ENCODE measurements at regions not wholly inside any gene's neighbourhood (a gene's known extent, or its start where the extent isn't known, plus 50 kb on each side); places are given as distances from the start of the nearest gene placed in this dataset.

DNA sequence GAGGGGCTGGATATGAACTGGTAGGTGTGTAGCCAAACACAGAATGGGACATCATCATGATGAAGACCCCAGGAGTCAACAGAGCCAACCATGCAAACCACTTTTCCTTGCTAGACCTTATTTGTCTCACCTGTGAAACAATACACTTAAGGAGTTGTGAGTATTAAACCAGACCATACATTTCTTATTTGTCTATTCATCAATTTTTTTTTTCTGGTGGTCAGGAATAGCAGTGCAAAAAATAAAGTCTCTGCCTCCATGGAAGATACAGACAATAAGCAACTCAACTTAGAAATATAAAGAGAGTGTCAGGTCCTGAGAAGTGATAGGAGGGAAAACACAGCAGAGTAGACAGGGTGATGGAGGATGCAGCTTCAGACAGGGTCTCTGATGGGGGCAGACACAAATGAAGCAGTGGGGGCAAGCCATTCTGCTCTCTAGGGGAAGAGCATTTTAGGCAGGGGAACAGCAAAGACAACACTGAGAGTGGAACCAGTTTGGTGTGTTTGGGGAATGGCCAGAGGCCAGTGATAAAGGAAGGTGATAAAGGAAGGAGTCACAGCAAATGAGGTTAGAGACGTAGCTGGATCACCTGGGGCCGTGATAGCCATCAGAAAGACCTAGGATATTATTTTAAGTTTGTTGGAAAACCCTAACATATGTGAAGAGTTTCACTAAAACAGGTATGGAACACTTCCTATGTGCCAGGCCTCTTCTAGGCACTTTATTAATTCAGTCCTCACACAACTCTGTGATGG, 256.2 kb downstream of the MAN2A1 start:
- Histone ChIP-seq H3K27me3 (replicated peaks in 1 of 4; ENCODE audit: control insufficient read depth in 3 of 4, extremely low read depth in 1 of 4, insufficient read depth in 3 of 4, low read length in 3 of 4) (no peaks in the 10 kb centered on the region), H3K36me3 (ENCODE audit: control insufficient read depth in 2 of 4, insufficient read depth in 4 of 4, low read length in 3 of 4) (no peaks in the 10 kb centered on the region), H3K9me3 (ENCODE audit: insufficient read depth in 2 of 2, low read depth in 1 of 2, low read length in 1 of 2) (no peaks in the 10 kb centered on the region), H3K56ac (replicated peaks; ENCODE audit: insufficient read length, low read depth, low read length) (no peak overlapping the region), H4K91ac (replicated peaks; ENCODE audit: insufficient read length, low read length) (no peak overlapping the region), H2AFZ (ENCODE audit: low read length) (no peak overlapping the region), H4K5ac (ENCODE audit: insufficient read length, low read depth, low read length) (no peak overlapping the region), H4K20me1 (replicated peaks in 1 of 2; ENCODE audit: control insufficient read depth in 1 of 2, insufficient read depth in 2 of 2, low read length in 2 of 2) (no peaks in the 10 kb centered on the region), H3K23me2 (ENCODE audit: low read depth, low read length) (no peaks in the 10 kb centered on the region), H3K14ac (ENCODE audit: insufficient read length) (no peak overlapping the region), H3K23ac (ENCODE audit: insufficient read length) (no peak overlapping the region), H3K4ac (replicated peaks; ENCODE audit: insufficient read length, low read depth, low read length) (no peak overlapping the region), H4K8ac (ENCODE audit: extremely low read depth, insufficient read depth, low read length) (no peak overlapping the region), H2BK120ac (replicated peaks; ENCODE audit: low read depth, low read length) (no peak overlapping the region), H3K4me3 (ENCODE audit: extremely low read depth in 1 of 4, insufficient read depth in 2 of 4, low read depth in 3 of 4, low read length in 4 of 4) (no peak overlapping the region), H2AK5ac (ENCODE audit: low read depth, low read length) (no peak overlapping the region), H3K4me1 (replicated peaks in 1 of 4; ENCODE audit: control insufficient read depth in 3 of 4, insufficient read depth in 4 of 4, low read length in 3 of 4) (no peaks in the 10 kb centered on the region), H3K18ac (ENCODE audit: extremely low read depth, low read length) (no peak overlapping the region), H2BK5ac (ENCODE audit: low read depth, low read length) (no peak overlapping the region), H2BK15ac (ENCODE audit: low read length) (no peak overlapping the region), H3K9ac (replicated peaks in 1 of 4; ENCODE audit: extremely low read depth in 1 of 4, low read depth in 3 of 4, low read length in 3 of 4) (no peak overlapping the region), H3K79me2 (ENCODE audit: control insufficient read depth in 1 of 2, insufficient read depth in 2 of 2, low read length in 2 of 2) (no peaks in the 10 kb centered on the region), H3K27ac (ENCODE audit: low read depth, low read length) (no peak overlapping the region), H2BK20ac (ENCODE audit: low read length) (no peak overlapping the region), H3K79me1 (ENCODE audit: low read depth, low read length) (no peaks in the 10 kb centered on the region), H2BK12ac (ENCODE audit: low read depth, low read length) (no peak overlapping the region), H3K4me2 (ENCODE audit: insufficient read depth in 1 of 2, low read depth in 2 of 2, low read length in 2 of 2) (no peak overlapping the region)
- DNase-seq (ENCODE audit: low read depth in 1 of 2, low spot score in 2 of 2) (no peak), FAIRE-seq (no peak)
- no peak for TF ChIP-seq MAFK (IDR thresholded peaks at IDR 0.05; ENCODE audit: low read depth, low read length)
- TF ChIP-seq, protein P1, sequence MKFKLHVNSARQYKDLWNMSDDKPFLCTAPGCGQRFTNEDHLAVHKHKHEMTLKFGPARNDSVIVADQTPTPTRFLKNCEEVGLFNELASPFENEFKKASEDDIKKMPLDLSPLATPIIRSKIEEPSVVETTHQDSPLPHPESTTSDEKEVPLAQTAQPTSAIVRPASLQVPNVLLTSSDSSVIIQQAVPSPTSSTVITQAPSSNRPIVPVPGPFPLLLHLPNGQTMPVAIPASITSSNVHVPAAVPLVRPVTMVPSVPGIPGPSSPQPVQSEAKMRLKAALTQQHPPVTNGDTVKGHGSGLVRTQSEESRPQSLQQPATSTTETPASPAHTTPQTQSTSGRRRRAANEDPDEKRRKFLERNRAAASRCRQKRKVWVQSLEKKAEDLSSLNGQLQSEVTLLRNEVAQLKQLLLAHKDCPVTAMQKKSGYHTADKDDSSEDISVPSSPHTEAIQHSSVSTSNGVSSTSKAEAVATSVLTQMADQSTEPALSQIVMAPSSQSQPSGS (IDR thresholded peaks at IDR 0.05; ENCODE audit: low read length), result no peak
- no peak for TF ChIP-seq JUND (IDR thresholded peaks at IDR 0.05; ENCODE audit: low read length)
- WGBS, 2 experiments (ENCODE audit: extremely low coverage in 1 of 2, insufficient coverage in 1 of 2, insufficient read length in 1 of 2, insufficient replicate concordance in 2 of 2, low coverage in 1 of 2, low lambda C conversion rate in 2 of 2, missing lambda C conversion rate in 1 of 2), result 97% methylated on average over 2 of the region's 2 CpGs; no CpG with 5 or more reads in 1 of the 2 experiments
- ChIA-PET POLR2A (ENCODE audit: partially characterized antibody) (interaction anchor here (0.7 kb wide), 1 partner anchor 375 kb away, joined by 3 read pairs; no protein-coding TSS in a partner anchor), CTCF (ENCODE audit: partially characterized antibody) (interaction anchor here (0.8 kb wide), 1 partner anchor 14 kb away, joined by 5 read pairs; no protein-coding TSS in a partner anchor)
